Endothelial cell of umbilical vein (primary cell): ENCODE measurements at regions not wholly inside any gene's neighbourhood (a gene's known extent, or its start where the extent isn't known, plus 50 kb on each side); places are given as distances from the start of the nearest gene placed in this dataset.

Experiments used
- CTCF ChIP-seq, 2 donors: IDR thresholded peaks; 1 replicate in 1 of 2; 2 replicates in 1 of 2; pipeline ENCODE4 v1.5.1; 2011; ENCODE audit warnings: low read length in 2 of 2, mild to moderate bottlenecking in 2 of 2, moderate library complexity in 2 of 2, control low read depth in 1 of 2, inconsistent platforms in 1 of 2, low read depth in 1 of 2; ENCODE audit not compliant: insufficient read depth in 1 of 2; ENCODE audit errors: extremely low read depth in 1 of 2
- EZH2 ChIP-seq: IDR thresholded peaks from 2 replicates; pipeline ENCODE4 v1.6.1; 2012; ENCODE audit warnings: borderline replicate concordance, low read depth, mild to moderate bottlenecking, moderate library complexity, low read length, inconsistent platforms; ENCODE audit not compliant: severe bottlenecking
- GATA2 ChIP-seq: IDR thresholded peaks from 2 replicates; pipeline ENCODE4 v1.7.0; 2011; ENCODE audit warnings: low read depth, mild to moderate bottlenecking, moderate library complexity, mixed read lengths, low read length; ENCODE audit not compliant: insufficient read length, insufficient read depth

- TF ChIP-seq CTCF (IDR thresholded peaks at IDR 0.05; ENCODE audit: extremely low read depth in 1 of 2, insufficient read depth in 1 of 2, low read depth in 1 of 2, low read length in 2 of 2) (no peak), EZH2 (no peak), GATA2 (no peak)
Observed at GRCh38 chr7:109498131-109498530, 928.5 kb downstream of the DNAJB9 start.
